GM21723 (cell line): ENCODE measurements at regions not wholly inside any gene's neighbourhood (a gene's known extent, or its start where the extent isn't known, plus 50 kb on each side); places are given as distances from the start of the nearest gene placed in this dataset.
"Not testable (repeated sequence)": the region's sequence is repeated elsewhere in the genome, so short reads cannot be mapped to it uniquely, and the experiment has no call there.

ENCODE experiments used
- ATAC-seq: cut with Tn5 transposase; IDR thresholded peaks from one replicate; pipeline ENCODE4 v1.9.1; 2021; ENCODE audit warnings: mild to moderate bottlenecking, moderate library complexity; ENCODE audit not compliant: unreplicated experiment

GRCh38 chr6:169145496-169145895 is 108.2 kb downstream of the THBS2 start:
- ATAC-seq: no peak

GRCh38 chr6:169144356-169144755 is 109.3 kb downstream of the THBS2 start:
- ATAC-seq: no peak

GRCh38 chr6:169142538-169142844 is 111.2 kb downstream of the THBS2 start:
- ATAC-seq: no peak

GRCh38 chr6:169141671-169142537 is 111.7 kb downstream of the THBS2 start:
- no peak for ATAC-seq

GRCh38 chr6:169140986-169141495 is 112.6 kb downstream of the THBS2 start:
- no peak for ATAC-seq

- no peak for ATAC-seq
Observed at GRCh38 chr6:169139179-169139971, 114.3 kb downstream of the THBS2 start.

- no peak for ATAC-seq
Observed at GRCh38 chr6:169132352-169132940, 121.2 kb downstream of the THBS2 start.

- ATAC-seq: no peak
Observed at GRCh38 chr6:169131390-169131789, 122.3 kb downstream of the THBS2 start.

- ATAC-seq: no peak
Observed at GRCh38 chr6:169130113-169130512, 123.5 kb downstream of the THBS2 start.

GRCh38 chr6:169121013-169121412 is 132.6 kb downstream of the THBS2 start:
- ATAC-seq: no peak

- no peak for ATAC-seq
Observed at GRCh38 chr6:169119669-169120068, 134.0 kb downstream of the THBS2 start.

GRCh38 chr6:169118346-169118830 is 135.3 kb downstream of the THBS2 start:
- ATAC-seq: no peak

GRCh38 chr6:169117663-169118062 is 136.0 kb downstream of the THBS2 start:
- no peak for ATAC-seq

GRCh38 chr6:169115632-169116031 is 138.0 kb downstream of the THBS2 start:
- ATAC-seq: peak; percentile 46

GRCh38 chr6:169114632-169115031 is 139.0 kb downstream of the THBS2 start:
- not testable (repeated sequence) for ATAC-seq

GRCh38 chr6:169112483-169113320 is 140.9 kb downstream of the THBS2 start:
- peak; percentile 82 for ATAC-seq

GRCh38 chr6:169111203-169111602 is 142.4 kb downstream of the THBS2 start:
- no peak for ATAC-seq

GRCh38 chr6:169109411-169110220 is 144.0 kb downstream of the THBS2 start:
- ATAC-seq: no peak

- no peak for ATAC-seq
Observed at GRCh38 chr6:169108753-169109152, 144.9 kb downstream of the THBS2 start.

GRCh38 chr6:169106176-169106575 is 147.5 kb downstream of the THBS2 start:
- no peak for ATAC-seq
